GM23338 (cell line): ENCODE measurements at regions not wholly inside any gene's neighbourhood (a gene's known extent, or its start where the extent isn't known, plus 50 kb on each side); places are given as distances from the start of the nearest gene placed in this dataset.

Source experiments
- CREB1 ChIP-seq: fragments of 250-450 bp; sonication (Bioruptor Pico); IDR thresholded peaks from 2 replicates; pipeline ENCODE4 v1.5.0; 2020; ENCODE audit warnings: low read depth, mild to moderate bottlenecking, moderate library complexity
- EZH2 ChIP-seq: fragments of 200-600 bp; sonication (generic); IDR thresholded peaks from one replicate; pipeline ENCODE4 v1.8.0; 2017; ENCODE audit warnings: antibody characterized with exemption, mild to moderate bottlenecking, low read depth; ENCODE audit not compliant: unreplicated experiment
- EZH2phosphoT487 ChIP-seq: fragments of 200-600 bp; sonication (generic); IDR thresholded peaks from one replicate; pipeline ENCODE4 v1.8.1; 2018; ENCODE audit warnings: antibody characterized with exemption; ENCODE audit not compliant: unreplicated experiment
- JUNB ChIP-seq: IDR thresholded peaks from one replicate; pipeline ENCODE4 v1.6.1; 2016; ENCODE audit warnings: antibody characterized with exemption; ENCODE audit not compliant: unreplicated experiment
- POLR2AphosphoS5 ChIP-seq: IDR thresholded peaks from 2 replicates; pipeline ENCODE4 v1.6.1; 2016; ENCODE audit warnings: antibody characterized with exemption, low read depth
- STAT1 ChIP-seq: IDR thresholded peaks from one replicate; pipeline ENCODE4 v1.6.1; 2016; ENCODE audit warnings: antibody characterized with exemption; ENCODE audit not compliant: unreplicated experiment
- ZNF114 ChIP-seq: fragments of 250-450 bp; sonication (Bioruptor Pico); IDR thresholded peaks from 2 replicates; pipeline ENCODE4 v1.5.0; 2020; ENCODE audit warnings: mild to moderate bottlenecking, moderate library complexity
- ZNF331 ChIP-seq: fragments of 250-450 bp; sonication (Bioruptor Pico); IDR thresholded peaks from 2 replicates; pipeline ENCODE4 v1.5.0; 2020; ENCODE audit warnings: low read depth, mild to moderate bottlenecking, moderate library complexity
- TF ChIP-seq, protein P1 (sequence below), 2 experiments: fragments of 200-600 bp in 1 of 2; sonication (generic) in 1 of 2; conservative IDR thresholded peaks; 2 replicates each; pipeline versions ENCODE4 v1.5.1 to v1.6.1; 2016 to 2017; ENCODE audit warnings: antibody characterized with exemption in 2 of 2, low read depth in 2 of 2, mild to moderate bottlenecking in 2 of 2, moderate library complexity in 1 of 2
- TF ChIP-seq, protein P2 (sequence below): IDR thresholded peaks from one replicate; pipeline ENCODE4 v1.6.1; 2018; ENCODE audit warnings: antibody characterized with exemption; ENCODE audit not compliant: unreplicated experiment
- TF ChIP-seq, protein P3 (sequence below): IDR thresholded peaks from 2 replicates; pipeline ENCODE4 v1.6.1; 2016; ENCODE audit warnings: antibody characterized with exemption
- TF ChIP-seq, protein P4 (sequence below): fragments of 250-450 bp; sonication (Bioruptor Pico); IDR thresholded peaks from 2 replicates; pipeline ENCODE4 v1.5.0; 2020; ENCODE audit warnings: mild to moderate bottlenecking, moderate library complexity

DNA sequence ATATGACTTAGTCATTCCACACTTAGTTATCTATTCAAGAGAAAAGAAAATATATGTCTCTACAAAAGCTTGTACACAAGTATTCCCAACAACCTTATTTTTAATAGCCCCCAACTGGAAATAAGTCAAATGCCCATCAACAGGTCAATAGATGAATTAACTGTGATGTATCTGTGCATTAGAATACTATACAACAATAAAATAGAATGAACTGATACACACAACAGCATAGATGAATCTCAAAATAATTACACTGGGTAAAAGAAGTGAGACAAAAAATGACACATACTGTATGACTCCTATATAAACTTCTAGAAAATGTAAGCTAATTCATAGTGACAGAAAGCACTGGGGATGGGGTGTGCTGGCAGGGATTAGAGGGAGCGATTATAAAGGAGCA lies 354.1 kb upstream of the DIPK2B start:
- TF ChIP-seq, protein P1, sequence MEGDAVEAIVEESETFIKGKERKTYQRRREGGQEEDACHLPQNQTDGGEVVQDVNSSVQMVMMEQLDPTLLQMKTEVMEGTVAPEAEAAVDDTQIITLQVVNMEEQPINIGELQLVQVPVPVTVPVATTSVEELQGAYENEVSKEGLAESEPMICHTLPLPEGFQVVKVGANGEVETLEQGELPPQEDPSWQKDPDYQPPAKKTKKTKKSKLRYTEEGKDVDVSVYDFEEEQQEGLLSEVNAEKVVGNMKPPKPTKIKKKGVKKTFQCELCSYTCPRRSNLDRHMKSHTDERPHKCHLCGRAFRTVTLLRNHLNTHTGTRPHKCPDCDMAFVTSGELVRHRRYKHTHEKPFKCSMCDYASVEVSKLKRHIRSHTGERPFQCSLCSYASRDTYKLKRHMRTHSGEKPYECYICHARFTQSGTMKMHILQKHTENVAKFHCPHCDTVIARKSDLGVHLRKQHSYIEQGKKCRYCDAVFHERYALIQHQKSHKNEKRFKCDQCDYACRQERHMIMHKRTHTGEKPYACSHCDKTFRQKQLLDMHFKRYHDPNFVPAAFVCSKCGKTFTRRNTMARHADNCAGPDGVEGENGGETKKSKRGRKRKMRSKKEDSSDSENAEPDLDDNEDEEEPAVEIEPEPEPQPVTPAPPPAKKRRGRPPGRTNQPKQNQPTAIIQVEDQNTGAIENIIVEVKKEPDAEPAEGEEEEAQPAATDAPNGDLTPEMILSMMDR (conservative IDR thresholded peaks at IDR 0.05; ENCODE audit: low read depth in 2 of 2): no peak
- no peak for TF ChIP-seq POLR2AphosphoS5
- TF ChIP-seq EZH2: no peak
- no peak for TF ChIP-seq EZH2phosphoT487
- TF ChIP-seq ZNF331 (CRISPR knock-in tag): no peak
- TF ChIP-seq, protein P2, sequence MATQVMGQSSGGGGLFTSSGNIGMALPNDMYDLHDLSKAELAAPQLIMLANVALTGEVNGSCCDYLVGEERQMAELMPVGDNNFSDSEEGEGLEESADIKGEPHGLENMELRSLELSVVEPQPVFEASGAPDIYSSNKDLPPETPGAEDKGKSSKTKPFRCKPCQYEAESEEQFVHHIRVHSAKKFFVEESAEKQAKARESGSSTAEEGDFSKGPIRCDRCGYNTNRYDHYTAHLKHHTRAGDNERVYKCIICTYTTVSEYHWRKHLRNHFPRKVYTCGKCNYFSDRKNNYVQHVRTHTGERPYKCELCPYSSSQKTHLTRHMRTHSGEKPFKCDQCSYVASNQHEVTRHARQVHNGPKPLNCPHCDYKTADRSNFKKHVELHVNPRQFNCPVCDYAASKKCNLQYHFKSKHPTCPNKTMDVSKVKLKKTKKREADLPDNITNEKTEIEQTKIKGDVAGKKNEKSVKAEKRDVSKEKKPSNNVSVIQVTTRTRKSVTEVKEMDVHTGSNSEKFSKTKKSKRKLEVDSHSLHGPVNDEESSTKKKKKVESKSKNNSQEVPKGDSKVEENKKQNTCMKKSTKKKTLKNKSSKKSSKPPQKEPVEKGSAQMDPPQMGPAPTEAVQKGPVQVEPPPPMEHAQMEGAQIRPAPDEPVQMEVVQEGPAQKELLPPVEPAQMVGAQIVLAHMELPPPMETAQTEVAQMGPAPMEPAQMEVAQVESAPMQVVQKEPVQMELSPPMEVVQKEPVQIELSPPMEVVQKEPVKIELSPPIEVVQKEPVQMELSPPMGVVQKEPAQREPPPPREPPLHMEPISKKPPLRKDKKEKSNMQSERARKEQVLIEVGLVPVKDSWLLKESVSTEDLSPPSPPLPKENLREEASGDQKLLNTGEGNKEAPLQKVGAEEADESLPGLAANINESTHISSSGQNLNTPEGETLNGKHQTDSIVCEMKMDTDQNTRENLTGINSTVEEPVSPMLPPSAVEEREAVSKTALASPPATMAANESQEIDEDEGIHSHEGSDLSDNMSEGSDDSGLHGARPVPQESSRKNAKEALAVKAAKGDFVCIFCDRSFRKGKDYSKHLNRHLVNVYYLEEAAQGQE: no peak
- TF ChIP-seq, protein P3, sequence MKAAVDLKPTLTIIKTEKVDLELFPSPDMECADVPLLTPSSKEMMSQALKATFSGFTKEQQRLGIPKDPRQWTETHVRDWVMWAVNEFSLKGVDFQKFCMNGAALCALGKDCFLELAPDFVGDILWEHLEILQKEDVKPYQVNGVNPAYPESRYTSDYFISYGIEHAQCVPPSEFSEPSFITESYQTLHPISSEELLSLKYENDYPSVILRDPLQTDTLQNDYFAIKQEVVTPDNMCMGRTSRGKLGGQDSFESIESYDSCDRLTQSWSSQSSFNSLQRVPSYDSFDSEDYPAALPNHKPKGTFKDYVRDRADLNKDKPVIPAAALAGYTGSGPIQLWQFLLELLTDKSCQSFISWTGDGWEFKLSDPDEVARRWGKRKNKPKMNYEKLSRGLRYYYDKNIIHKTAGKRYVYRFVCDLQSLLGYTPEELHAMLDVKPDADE: no peak
- no peak for TF ChIP-seq JUNB
- no peak for TF ChIP-seq CREB1 (CRISPR knock-in tag)
- no peak for TF ChIP-seq ZNF114 (CRISPR knock-in tag)
- no peak for TF ChIP-seq STAT1
- TF ChIP-seq, protein P4, sequence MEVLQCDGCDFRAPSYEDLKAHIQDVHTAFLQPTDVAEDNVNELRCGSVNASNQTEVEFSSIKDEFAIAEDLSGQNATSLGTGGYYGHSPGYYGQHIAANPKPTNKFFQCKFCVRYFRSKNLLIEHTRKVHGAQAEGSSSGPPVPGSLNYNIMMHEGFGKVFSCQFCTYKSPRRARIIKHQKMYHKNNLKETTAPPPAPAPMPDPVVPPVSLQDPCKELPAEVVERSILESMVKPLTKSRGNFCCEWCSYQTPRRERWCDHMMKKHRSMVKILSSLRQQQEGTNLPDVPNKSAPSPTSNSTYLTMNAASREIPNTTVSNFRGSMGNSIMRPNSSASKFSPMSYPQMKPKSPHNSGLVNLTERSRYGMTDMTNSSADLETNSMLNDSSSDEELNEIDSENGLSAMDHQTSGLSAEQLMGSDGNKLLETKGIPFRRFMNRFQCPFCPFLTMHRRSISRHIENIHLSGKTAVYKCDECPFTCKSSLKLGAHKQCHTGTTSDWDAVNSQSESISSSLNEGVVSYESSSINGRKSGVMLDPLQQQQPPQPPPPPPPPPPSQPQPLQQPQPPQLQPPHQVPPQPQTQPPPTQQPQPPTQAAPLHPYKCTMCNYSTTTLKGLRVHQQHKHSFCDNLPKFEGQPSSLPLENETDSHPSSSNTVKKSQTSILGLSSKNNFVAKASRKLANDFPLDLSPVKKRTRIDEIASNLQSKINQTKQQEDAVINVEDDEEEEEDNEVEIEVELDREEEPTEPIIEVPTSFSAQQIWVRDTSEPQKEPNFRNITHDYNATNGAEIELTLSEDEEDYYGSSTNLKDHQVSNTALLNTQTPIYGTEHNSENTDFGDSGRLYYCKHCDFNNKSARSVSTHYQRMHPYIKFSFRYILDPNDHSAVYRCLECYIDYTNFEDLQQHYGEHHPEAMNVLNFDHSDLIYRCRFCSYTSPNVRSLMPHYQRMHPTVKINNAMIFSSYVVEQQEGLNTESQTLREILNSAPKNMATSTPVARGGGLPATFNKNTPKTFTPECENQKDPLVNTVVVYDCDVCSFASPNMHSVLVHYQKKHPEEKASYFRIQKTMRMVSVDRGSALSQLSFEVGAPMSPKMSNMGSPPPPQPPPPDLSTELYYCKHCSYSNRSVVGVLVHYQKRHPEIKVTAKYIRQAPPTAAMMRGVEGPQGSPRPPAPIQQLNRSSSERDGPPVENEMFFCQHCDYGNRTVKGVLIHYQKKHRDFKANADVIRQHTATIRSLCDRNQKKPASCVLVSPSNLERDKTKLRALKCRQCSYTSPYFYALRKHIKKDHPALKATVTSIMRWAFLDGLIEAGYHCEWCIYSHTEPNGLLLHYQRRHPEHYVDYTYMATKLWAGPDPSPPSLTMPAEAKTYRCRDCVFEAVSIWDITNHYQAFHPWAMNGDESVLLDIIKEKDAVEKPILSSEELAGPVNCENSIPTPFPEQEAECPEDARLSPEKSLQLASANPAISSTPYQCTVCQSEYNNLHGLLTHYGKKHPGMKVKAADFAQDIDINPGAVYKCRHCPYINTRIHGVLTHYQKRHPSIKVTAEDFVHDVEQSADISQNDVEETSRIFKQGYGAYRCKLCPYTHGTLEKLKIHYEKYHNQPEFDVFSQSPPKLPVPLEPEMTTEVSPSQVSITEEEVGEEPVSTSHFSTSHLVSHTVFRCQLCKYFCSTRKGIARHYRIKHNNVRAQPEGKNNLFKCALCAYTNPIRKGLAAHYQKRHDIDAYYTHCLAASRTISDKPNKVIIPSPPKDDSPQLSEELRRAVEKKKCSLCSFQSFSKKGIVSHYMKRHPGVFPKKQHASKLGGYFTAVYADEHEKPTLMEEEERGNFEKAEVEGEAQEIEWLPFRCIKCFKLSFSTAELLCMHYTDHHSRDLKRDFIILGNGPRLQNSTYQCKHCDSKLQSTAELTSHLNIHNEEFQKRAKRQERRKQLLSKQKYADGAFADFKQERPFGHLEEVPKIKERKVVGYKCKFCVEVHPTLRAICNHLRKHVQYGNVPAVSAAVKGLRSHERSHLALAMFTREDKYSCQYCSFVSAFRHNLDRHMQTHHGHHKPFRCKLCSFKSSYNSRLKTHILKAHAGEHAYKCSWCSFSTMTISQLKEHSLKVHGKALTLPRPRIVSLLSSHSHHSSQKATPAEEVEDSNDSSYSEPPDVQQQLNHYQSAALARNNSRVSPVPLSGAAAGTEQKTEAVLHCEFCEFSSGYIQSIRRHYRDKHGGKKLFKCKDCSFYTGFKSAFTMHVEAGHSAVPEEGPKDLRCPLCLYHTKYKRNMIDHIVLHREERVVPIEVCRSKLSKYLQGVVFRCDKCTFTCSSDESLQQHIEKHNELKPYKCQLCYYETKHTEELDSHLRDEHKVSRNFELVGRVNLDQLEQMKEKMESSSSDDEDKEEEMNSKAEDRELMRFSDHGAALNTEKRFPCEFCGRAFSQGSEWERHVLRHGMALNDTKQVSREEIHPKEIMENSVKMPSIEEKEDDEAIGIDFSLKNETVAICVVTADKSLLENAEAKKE (CRISPR knock-in tag): no peak
